Activated CD8-positive, alpha-beta T cell treated with anti-CD3 and anti-CD28 coated beads for 36 hours (primary cell): ENCODE measurements at regions not wholly inside any gene's neighbourhood (a gene's known extent, or its start where the extent isn't known, plus 50 kb on each side); places are given as distances from the start of the nearest gene placed in this dataset.

ENCODE experiments used
- ATAC-seq: fragments of 200-7000 bp; cut with Tn5 transposase; one replicate; pipeline ENCODE4 v1.10.0; 2021; ENCODE audit warnings: mild to moderate bottlenecking, moderate library complexity
- CTCF ChIA-PET: fragments of 350-600 bp; sonication (Branson Sonifier 250); formaldehyde crosslinking; loops from one replicate; lab custom pipeline; 2021; ENCODE audit warnings: antibody characterized with exemption; lab: Charles Lee
- POLR2A ChIA-PET: fragments of 350-600 bp; sonication (Branson Sonifier 250); formaldehyde crosslinking; loops from one replicate; lab custom pipeline; 2021; ENCODE audit warnings: antibody characterized with exemption; lab: Charles Lee
- DNase-seq: peaks from one replicate; pipeline ENCODE4 v3.0.0-alpha.2; 2020
- H3K27ac Mint-ChIP-seq: one replicate; pipeline ENCODE4 v1.8.0; 2021; ENCODE audit warnings: mild to moderate bottlenecking, mixed read lengths
- H3K27me3 Mint-ChIP-seq: one replicate; pipeline ENCODE4 v1.8.0; 2021; ENCODE audit warnings: mixed read lengths
- H3K36me3 Mint-ChIP-seq: one replicate; pipeline ENCODE4 v1.8.0; 2021; ENCODE audit warnings: low read depth, mixed read lengths
- H3K4me1 Mint-ChIP-seq: one replicate; pipeline ENCODE4 v1.8.0; 2021; ENCODE audit warnings: low read depth, mixed read lengths
- H3K4me3 Mint-ChIP-seq: one replicate; pipeline ENCODE4 v1.8.0; 2021; ENCODE audit warnings: mild to moderate bottlenecking, moderate library complexity, mixed read lengths
- H3K9me3 Mint-ChIP-seq: one replicate; pipeline ENCODE4 v1.8.0; 2021; ENCODE audit warnings: mixed read lengths
- CTCF ChIP-seq: fragments of 200-600 bp; IDR thresholded peaks from one replicate; pipeline ENCODE4 v1.8.0; 2022; ENCODE audit warnings: antibody characterized with exemption, mild to moderate bottlenecking
- intact Hi-C: fragments of 100-400 bp; cut with micrococcal nuclease; formaldehyde crosslinking; loops from one replicate; pipeline ENCODE4 v1.10.0; 2022

- CTCF ChIA-PET, result no interaction called here
- no peaks in the 10 kb centered on the region for H3K27me3 Mint-ChIP-seq
- H3K9me3 Mint-ChIP-seq, result no peaks in the 10 kb centered on the region
- H3K36me3 Mint-ChIP-seq, result no peaks in the 10 kb centered on the region
- no peak overlapping the region for H3K4me3 Mint-ChIP-seq
- H3K4me1 Mint-ChIP-seq, result no peaks in the 10 kb centered on the region
- H3K27ac Mint-ChIP-seq, result no peak overlapping the region
- no peak for TF ChIP-seq CTCF
- intact Hi-C loops, result no loop called here
- no peak for DNase-seq
- POLR2A ChIA-PET, result no interaction called here
- ATAC-seq, result no peak
Observed at GRCh38 chr3:20334842-20335241, 148.8 kb upstream of the SGO1 start.

GRCh38 chr3:20327889-20328288, 141.9 kb upstream of the SGO1 start:
- intact Hi-C loops, result no loop called here
- H3K4me3 Mint-ChIP-seq, result no peak overlapping the region
- no peaks in the 10 kb centered on the region for H3K36me3 Mint-ChIP-seq
- ChIA-PET CTCF (interaction anchor here (1.2 kb wide), 1 partner anchor 11 kb away, joined by 3 read pairs; no protein-coding TSS in a partner anchor), POLR2A (no interaction called here)
- no peak for DNase-seq
- no peaks in the 10 kb centered on the region for H3K27me3 Mint-ChIP-seq
- H3K4me1 Mint-ChIP-seq, result no peaks in the 10 kb centered on the region
- H3K27ac Mint-ChIP-seq, result no peak overlapping the region
- H3K9me3 Mint-ChIP-seq, result no peaks in the 10 kb centered on the region
- TF ChIP-seq CTCF, result no peak
- no peak for ATAC-seq

GRCh38 chr3:20326541-20326940, 140.5 kb upstream of the SGO1 start:
- ChIA-PET POLR2A (no interaction called here), CTCF (interaction anchor here (1.2 to 2.4 kb wide), 2 partner anchors 9 to 13 kb away, joined by 3 to 7 read pairs; no protein-coding TSS in a partner anchor)
- Mint-ChIP-seq H3K27me3 (no peaks in the 10 kb centered on the region), H3K4me1 (no peaks in the 10 kb centered on the region), H3K27ac (no peak overlapping the region), H3K9me3 (no peaks in the 10 kb centered on the region), H3K36me3 (no peaks in the 10 kb centered on the region), H3K4me3 (no peak overlapping the region)
- intact Hi-C loops, result no loop called here
- ATAC-seq (no peak), DNase-seq (no peak)
- no peak for TF ChIP-seq CTCF

- ChIA-PET POLR2A (no interaction called here), CTCF (interaction anchor here (2.4 kb wide), 1 partner anchor 14 kb away, joined by 7 read pairs; no protein-coding TSS in a partner anchor)
- Mint-ChIP-seq H3K36me3 (no peaks in the 10 kb centered on the region), H3K27me3 (no peaks in the 10 kb centered on the region), H3K4me3 (no peak overlapping the region), H3K4me1 (no peaks in the 10 kb centered on the region), H3K27ac (no peak overlapping the region), H3K9me3 (no peaks in the 10 kb centered on the region)
- TF ChIP-seq CTCF, result no peak
- DNase-seq (no peak), ATAC-seq (no peak)
- intact Hi-C loops, result no loop called here
Observed at GRCh38 chr3:20325563-20325962, 139.6 kb upstream of the SGO1 start.

- CTCF ChIA-PET, result interaction anchor here (2.4 kb wide), 1 partner anchor 15 kb away, joined by 7 read pairs; no protein-coding TSS in a partner anchor
- DNase-seq (no peak), ATAC-seq (no peak)
- intact Hi-C loops, result no loop called here
- no peak overlapping the region for H3K4me3 Mint-ChIP-seq
- H3K27ac Mint-ChIP-seq, result no peak overlapping the region
- H3K9me3 Mint-ChIP-seq, result no peaks in the 10 kb centered on the region
- H3K27me3 Mint-ChIP-seq, result no peaks in the 10 kb centered on the region
- no peaks in the 10 kb centered on the region for H3K4me1 Mint-ChIP-seq
- no peaks in the 10 kb centered on the region for H3K36me3 Mint-ChIP-seq
- POLR2A ChIA-PET, result no interaction called here
- no peak for TF ChIP-seq CTCF
Observed at GRCh38 chr3:20324664-20325478, 138.9 kb upstream of the SGO1 start.
